ENCODE measurements at regions not wholly inside any gene's neighbourhood (a gene's known extent, or its start where the extent isn't known, plus 50 kb on each side); places are given as distances from the start of the nearest gene placed in this dataset.

DNA sequence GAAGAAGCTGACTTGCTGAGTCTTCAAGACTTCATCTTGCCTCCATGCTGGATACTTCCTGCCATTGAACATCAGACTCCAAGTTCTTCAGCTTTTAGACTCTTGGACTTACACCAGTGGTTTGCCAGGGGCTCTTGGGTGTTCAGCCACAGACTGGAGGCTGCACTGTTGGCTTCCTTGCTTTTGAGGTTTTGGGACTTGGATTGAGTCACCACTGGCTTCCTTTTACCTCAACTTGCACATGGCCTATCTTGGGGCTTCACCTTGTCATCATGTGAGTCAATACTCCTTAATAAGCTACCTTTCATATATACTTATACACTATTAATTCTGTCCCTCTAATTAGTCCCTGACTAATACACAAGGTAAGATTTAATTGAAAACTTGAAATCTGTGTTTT, 361.7 kb upstream of the SEMA3C start:
- H3K4me1 ChIP-seq (ENCODE audit: control insufficient read depth in 2 of 2, insufficient read depth in 2 of 2, low read length in 2 of 2) = no peaks in the 10 kb centered on the region
- H4K20me1 ChIP-seq (ENCODE audit: control insufficient read depth, insufficient read depth, low read length, poor library complexity, severe bottlenecking) = no peaks in the 10 kb centered on the region
- no peak overlapping the region for H3K27ac ChIP-seq (ENCODE audit: low read length in 2 of 2)
- H3K4me3 ChIP-seq (ENCODE audit: control extremely low read depth in 1 of 5, extremely low read depth in 1 of 5, insufficient read depth in 1 of 5, low read depth in 2 of 5, low read length in 4 of 5) = no peak overlapping the region
- no peak overlapping the region for H3K27ac Mint-ChIP-seq
- no peak overlapping the region for H3K9ac ChIP-seq (ENCODE audit: low read length)
- no peaks in the 10 kb centered on the region for H3K36me3 ChIP-seq (replicated peaks in 1 of 2; ENCODE audit: control extremely low read depth in 1 of 2, control insufficient read depth in 1 of 2, extremely low read depth in 1 of 2, insufficient read depth in 2 of 2, low read length in 1 of 2)
- no peak overlapping the region for H3K4me3 Mint-ChIP-seq
- H3K9me3 ChIP-seq (ENCODE audit: control extremely low read depth in 1 of 3, control insufficient read depth in 2 of 3, insufficient read depth in 1 of 3, low read length in 2 of 3) = peaks cover 0 to 4% (median 0%) of the 10 kb centered on the region in 3 donors
- intact Hi-C loops (cut with micrococcal nuclease) = no loop called here
- H2AFZ ChIP-seq (ENCODE audit: insufficient read depth, low read depth, low read length, poor library complexity, severe bottlenecking) = no peak overlapping the region
- no peak overlapping the region for H3K4me2 ChIP-seq (replicated peaks; ENCODE audit: low read depth, low read length, poor library complexity, severe bottlenecking)
- no peaks in the 10 kb centered on the region for H3K27me3 ChIP-seq (replicated peaks in 1 of 4; ENCODE audit: control extremely low read depth in 1 of 4, control insufficient read depth in 3 of 4, insufficient read depth in 4 of 4, low read length in 3 of 4)
- H3K4me1 Mint-ChIP-seq = no peaks in the 10 kb centered on the region
- ChIA-PET CTCF (no interaction called here), POLR2A (no interaction called here)
- no peak for DNase-seq
- peaks cover 5% of the 10 kb centered on the region for H3K9me3 Mint-ChIP-seq (ENCODE audit: insufficient read depth)
- H3K79me2 ChIP-seq (ENCODE audit: control insufficient read depth, insufficient read depth, low read length) = no peaks in the 10 kb centered on the region
- ATAC-seq (ENCODE audit: low read depth) = no peak
- no peak for TF ChIP-seq EZH2 (IDR thresholded peaks at IDR 0.05; ENCODE audit: borderline replicate concordance, insufficient read depth, low read depth, low read length, poor library complexity, severe bottlenecking)
- no peak for TF ChIP-seq CTCF (IDR thresholded peaks at IDR 0.05)
- H3K27me3 Mint-ChIP-seq = no peaks in the 10 kb centered on the region

- Mint-ChIP-seq H3K27me3 (no peaks in the 10 kb centered on the region), H3K4me1 (no peaks in the 10 kb centered on the region), H3K9me3 (ENCODE audit: insufficient read depth) (peaks cover 7% of the 10 kb centered on the region), H3K4me3 (no peak overlapping the region), H3K27ac (no peak overlapping the region)
- Histone ChIP-seq H3K79me2 (ENCODE audit: control insufficient read depth, insufficient read depth, low read length) (no peaks in the 10 kb centered on the region), H3K27me3 (replicated peaks in 1 of 4; ENCODE audit: control extremely low read depth in 1 of 4, control insufficient read depth in 3 of 4, insufficient read depth in 4 of 4, low read length in 3 of 4) (no peaks in the 10 kb centered on the region), H3K4me3 (ENCODE audit: control extremely low read depth in 1 of 5, extremely low read depth in 1 of 5, insufficient read depth in 1 of 5, low read depth in 2 of 5, low read length in 4 of 5) (no peak overlapping the region), H4K20me1 (ENCODE audit: control insufficient read depth, insufficient read depth, low read length, poor library complexity, severe bottlenecking) (no peaks in the 10 kb centered on the region), H3K36me3 (replicated peaks in 1 of 2; ENCODE audit: control extremely low read depth in 1 of 2, control insufficient read depth in 1 of 2, extremely low read depth in 1 of 2, insufficient read depth in 2 of 2, low read length in 1 of 2) (no peaks in the 10 kb centered on the region), H2AFZ (ENCODE audit: insufficient read depth, low read depth, low read length, poor library complexity, severe bottlenecking) (no peak overlapping the region), H3K27ac (ENCODE audit: low read length in 2 of 2) (no peak overlapping the region), H3K4me2 (replicated peaks; ENCODE audit: low read depth, low read length, poor library complexity, severe bottlenecking) (no peak overlapping the region), H3K9me3 (ENCODE audit: control extremely low read depth in 1 of 3, control insufficient read depth in 2 of 3, insufficient read depth in 1 of 3, low read length in 2 of 3) (peaks cover 0 to 8% (median 0%) of the 10 kb centered on the region in 3 donors), H3K4me1 (ENCODE audit: control insufficient read depth in 2 of 2, insufficient read depth in 2 of 2, low read length in 2 of 2) (no peaks in the 10 kb centered on the region), H3K9ac (ENCODE audit: low read length) (no peak overlapping the region)
- ChIA-PET CTCF (no interaction called here), POLR2A (no interaction called here)
- TF ChIP-seq EZH2 (IDR thresholded peaks at IDR 0.05; ENCODE audit: borderline replicate concordance, insufficient read depth, low read depth, low read length, poor library complexity, severe bottlenecking) = no peak
- TF ChIP-seq CTCF (IDR thresholded peaks at IDR 0.05) = no peak
- ATAC-seq (ENCODE audit: low read depth) (no peak), DNase-seq (no peak)
- intact Hi-C loops (cut with micrococcal nuclease) = no loop called here
- 67% methylated on average over 1 of the region's 2 CpGs for WGBS (ENCODE audit: insufficient coverage)
Measured at GRCh38 chr7:81277691-81278090, 358.8 kb upstream of the SEMA3C start.

All from B cell (primary cell).